Hepatocyte (in vitro differentiated cells): ENCODE measurements at regions not wholly inside any gene's neighbourhood (a gene's known extent, or its start where the extent isn't known, plus 50 kb on each side); places are given as distances from the start of the nearest gene placed in this dataset.

Source experiments
- DNase-seq: peaks from one replicate; pipeline ENCODE4 v3.0.0-alpha.2; 2016; ENCODE audit warnings: low spot score
- H2AFZ ChIP-seq: fragments of 200-600 bp; sonication (generic); 2 replicates; pipeline ENCODE4 v1.6.0; 2016; ENCODE audit warnings: antibody characterized with exemption, mild to moderate bottlenecking
- H3K27ac ChIP-seq: fragments of 200-600 bp; sonication (generic); 2 replicates; pipeline ENCODE4 v1.5.1; 2016; ENCODE audit warnings: mild to moderate bottlenecking
- H3K27me3 ChIP-seq: fragments of 200-600 bp; sonication (generic); 2 replicates; pipeline ENCODE4 v1.6.1; 2016
- H3K36me3 ChIP-seq: fragments of 200-600 bp; sonication (generic); replicated peaks from 2 replicates; pipeline ENCODE4 v1.5.1; 2016; ENCODE audit warnings: low read depth; ENCODE audit not compliant: insufficient read depth
- H3K4me1 ChIP-seq: fragments of 200-600 bp; sonication (generic); 2 replicates; pipeline ENCODE4 v1.5.1; 2016; ENCODE audit warnings: mild to moderate bottlenecking, moderate library complexity; ENCODE audit not compliant: insufficient read depth
- H3K4me2 ChIP-seq: fragments of 200-600 bp; sonication (generic); 2 replicates; pipeline ENCODE4 v1.6.0; 2016
- H3K4me3 ChIP-seq: fragments of 200-600 bp; sonication (generic); 2 replicates; pipeline ENCODE4 v1.5.1; 2016; ENCODE audit warnings: mild to moderate bottlenecking
- H3K79me2 ChIP-seq: fragments of 200-600 bp; sonication (generic); 2 replicates; pipeline ENCODE4 v1.6.0; 2017; ENCODE audit warnings: mild to moderate bottlenecking
- H3K9me2 ChIP-seq: fragments of 200-600 bp; sonication (generic); replicated peaks from 2 replicates; pipeline ENCODE4 v1.6.0; 2017; ENCODE audit warnings: mild to moderate bottlenecking; ENCODE audit not compliant: insufficient read depth
- H3K9me3 ChIP-seq: fragments of 200-600 bp; sonication (generic); 2 replicates; pipeline ENCODE4 v1.5.1; 2016; ENCODE audit warnings: low read depth, mild to moderate bottlenecking
- H4K20me1 ChIP-seq: fragments of 200-600 bp; sonication (generic); 2 replicates; pipeline ENCODE4 v1.6.0; 2016; ENCODE audit warnings: mild to moderate bottlenecking; ENCODE audit not compliant: insufficient read depth, poor library complexity, severe bottlenecking
- EZH2 ChIP-seq: fragments of 200-600 bp; sonication (generic); IDR thresholded peaks from 2 replicates; pipeline ENCODE4 v1.6.1; 2016; ENCODE audit warnings: antibody characterized with exemption, mild to moderate bottlenecking, borderline replicate concordance
- EZH2phosphoT487 ChIP-seq: fragments of 200-600 bp; sonication (generic); IDR thresholded peaks from one replicate; pipeline ENCODE4 v1.6.1; 2018; ENCODE audit warnings: antibody characterized with exemption, mild to moderate bottlenecking, low read depth, moderate library complexity; ENCODE audit not compliant: unreplicated experiment, severe bottlenecking
- WGBS: methylation state at CpG from one replicate; pipeline ENCODE4 v1.1.6; 2016; ENCODE audit warnings: low lambda C conversion rate; ENCODE audit errors: missing lambda C conversion rate; 5-methylcytosine and 5-hydroxymethylcytosine counted together
- TF ChIP-seq, protein P1 (sequence below): fragments of 200-600 bp; sonication (generic); IDR thresholded peaks from 2 replicates; pipeline ENCODE4 v1.5.1; 2016; ENCODE audit warnings: antibody characterized with exemption, mild to moderate bottlenecking; ENCODE audit not compliant: poor library complexity

DNA sequence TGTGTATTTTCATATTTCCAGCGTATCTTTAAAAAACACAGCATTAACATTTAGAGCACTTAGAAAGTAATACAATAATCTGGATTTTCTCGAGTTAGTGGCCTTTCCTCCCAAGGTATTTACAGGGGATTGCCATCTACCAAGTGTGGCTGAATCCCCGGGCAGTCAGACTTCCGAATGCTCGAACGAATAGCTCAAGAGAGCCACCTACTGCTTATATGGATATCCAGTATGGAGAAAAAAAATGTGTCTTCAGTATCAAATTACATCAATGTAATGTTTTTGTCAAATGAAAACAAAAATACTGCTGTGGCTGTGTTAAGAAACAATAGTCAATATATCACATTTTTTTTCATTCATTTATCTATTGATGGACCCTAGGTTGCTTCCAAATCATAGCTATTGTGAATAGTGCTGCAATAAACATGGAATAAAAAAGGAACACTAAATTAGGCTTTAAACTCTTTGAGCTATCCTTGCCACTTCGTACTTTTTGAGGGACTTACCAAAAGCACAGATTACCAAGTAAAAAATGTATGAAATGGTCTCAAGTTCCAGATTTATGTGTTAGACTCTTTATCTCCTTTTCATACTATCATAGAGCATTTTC lies 654.5 kb upstream of the PTCHD4 start:
- H3K27ac ChIP-seq: peak overlapping the region; percentile 67
- TF ChIP-seq EZH2: no peak
- TF ChIP-seq, protein P1, sequence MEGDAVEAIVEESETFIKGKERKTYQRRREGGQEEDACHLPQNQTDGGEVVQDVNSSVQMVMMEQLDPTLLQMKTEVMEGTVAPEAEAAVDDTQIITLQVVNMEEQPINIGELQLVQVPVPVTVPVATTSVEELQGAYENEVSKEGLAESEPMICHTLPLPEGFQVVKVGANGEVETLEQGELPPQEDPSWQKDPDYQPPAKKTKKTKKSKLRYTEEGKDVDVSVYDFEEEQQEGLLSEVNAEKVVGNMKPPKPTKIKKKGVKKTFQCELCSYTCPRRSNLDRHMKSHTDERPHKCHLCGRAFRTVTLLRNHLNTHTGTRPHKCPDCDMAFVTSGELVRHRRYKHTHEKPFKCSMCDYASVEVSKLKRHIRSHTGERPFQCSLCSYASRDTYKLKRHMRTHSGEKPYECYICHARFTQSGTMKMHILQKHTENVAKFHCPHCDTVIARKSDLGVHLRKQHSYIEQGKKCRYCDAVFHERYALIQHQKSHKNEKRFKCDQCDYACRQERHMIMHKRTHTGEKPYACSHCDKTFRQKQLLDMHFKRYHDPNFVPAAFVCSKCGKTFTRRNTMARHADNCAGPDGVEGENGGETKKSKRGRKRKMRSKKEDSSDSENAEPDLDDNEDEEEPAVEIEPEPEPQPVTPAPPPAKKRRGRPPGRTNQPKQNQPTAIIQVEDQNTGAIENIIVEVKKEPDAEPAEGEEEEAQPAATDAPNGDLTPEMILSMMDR: peak; percentile 79
- peak overlapping the region; percentile 19 for H3K4me2 ChIP-seq
- H3K9me2 ChIP-seq: no peaks in the 10 kb centered on the region
- peaks cover 11% of the 10 kb centered on the region for H3K4me1 ChIP-seq
- H2AFZ ChIP-seq: peak overlapping the region; percentile 11
- no peaks in the 10 kb centered on the region for H3K9me3 ChIP-seq
- no peak overlapping the region for H3K4me3 ChIP-seq
- DNase-seq: peak; percentile 75
- WGBS: 13% methylated on average over 7 of the region's 7 CpGs
- no peaks in the 10 kb centered on the region for H4K20me1 ChIP-seq
- H3K79me2 ChIP-seq: no peaks in the 10 kb centered on the region
- no peaks in the 10 kb centered on the region for H3K36me3 ChIP-seq
- H3K27me3 ChIP-seq: no peaks in the 10 kb centered on the region

DNA sequence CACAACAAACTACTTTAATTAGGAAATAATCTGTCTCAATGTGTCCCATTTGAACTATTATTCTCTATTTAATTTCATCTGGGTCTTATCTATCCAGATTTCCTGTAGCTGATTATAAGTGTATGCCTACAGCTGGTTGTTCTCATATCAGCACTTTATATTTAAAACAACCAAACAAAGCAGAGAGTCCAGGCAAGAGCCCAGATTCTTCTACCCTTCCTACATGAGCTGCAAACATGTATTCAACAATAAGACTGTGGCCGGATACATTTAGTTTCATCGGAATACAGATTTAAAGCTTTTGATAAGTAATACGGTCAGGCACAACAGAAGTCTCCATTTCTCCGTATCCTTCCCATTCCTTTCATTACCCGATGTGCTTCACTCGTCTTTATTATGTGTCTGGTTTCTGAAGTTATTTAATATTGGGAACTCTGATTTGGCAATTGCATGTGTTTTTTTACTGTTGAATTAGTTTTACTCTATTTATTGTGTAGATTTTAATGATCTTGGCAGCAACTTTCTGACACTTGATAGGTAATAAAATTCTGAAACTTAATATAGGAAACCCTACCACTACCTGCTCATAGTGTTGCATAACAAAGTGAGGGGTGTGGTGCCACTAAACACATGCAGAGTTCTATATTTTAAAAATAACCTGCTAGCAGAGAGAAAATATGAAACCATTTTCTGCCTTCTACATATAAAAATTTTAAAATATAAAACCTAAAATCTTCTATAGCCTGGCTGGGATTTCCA lies 653.5 kb upstream of the PTCHD4 start:
- Histone ChIP-seq H3K36me3 (no peaks in the 10 kb centered on the region), H3K4me1 (peaks cover 11% of the 10 kb centered on the region), H3K79me2 (no peaks in the 10 kb centered on the region), H3K9me3 (no peaks in the 10 kb centered on the region), H3K27ac (no peak overlapping the region), H3K4me3 (no peak overlapping the region), H3K9me2 (no peaks in the 10 kb centered on the region), H4K20me1 (no peaks in the 10 kb centered on the region), H2AFZ (no peak overlapping the region), H3K27me3 (no peaks in the 10 kb centered on the region), H3K4me2 (peak overlapping the region; percentile 19)
- TF ChIP-seq EZH2 (no peak), EZH2phosphoT487 (no peak)
- TF ChIP-seq, protein P1: no peak
- WGBS: 74% methylated on average over 6 of the region's 6 CpGs
- DNase-seq: no peak

DNA sequence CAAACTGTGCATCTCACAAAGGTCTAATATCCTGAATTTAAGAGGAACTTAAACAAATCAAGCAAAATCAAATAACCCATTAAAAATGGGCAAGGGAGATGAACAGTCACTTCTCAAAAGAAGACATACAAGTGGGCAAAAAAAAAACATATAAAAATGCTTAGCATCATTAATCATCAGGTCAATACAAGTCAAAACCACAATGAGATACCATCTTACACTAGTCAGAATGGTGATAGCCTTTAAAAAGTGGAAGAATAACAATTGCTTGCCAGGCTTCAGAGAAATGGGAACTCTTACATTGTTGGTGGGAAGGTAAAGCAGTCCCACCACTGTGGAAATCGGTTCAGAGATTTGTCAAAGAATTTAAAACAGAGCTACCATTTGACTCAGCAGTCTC lies 646.7 kb upstream of the PTCHD4 start:
- no peaks in the 10 kb centered on the region for H4K20me1 ChIP-seq
- TF ChIP-seq EZH2phosphoT487: no peak
- no peak for TF ChIP-seq EZH2
- TF ChIP-seq, protein P1: no peak
- H3K79me2 ChIP-seq: no peaks in the 10 kb centered on the region
- H3K36me3 ChIP-seq: no peaks in the 10 kb centered on the region
- no peak for DNase-seq
- no peaks in the 10 kb centered on the region for H3K9me3 ChIP-seq
- no peak overlapping the region for H3K4me2 ChIP-seq
- no peak overlapping the region for H3K27ac ChIP-seq
- no peak overlapping the region for H2AFZ ChIP-seq
- H3K27me3 ChIP-seq: no peaks in the 10 kb centered on the region
- H3K4me1 ChIP-seq: no peaks in the 10 kb centered on the region
- H3K9me2 ChIP-seq: no peaks in the 10 kb centered on the region
- 80% methylated on average over 1 of the region's 1 CpG for WGBS
- H3K4me3 ChIP-seq: no peak overlapping the region
